ENCODE measurements at regions not wholly inside any gene's neighbourhood (a gene's known extent, or its start where the extent isn't known, plus 50 kb on each side); places are given as distances from the start of the nearest gene placed in this dataset.

- FAIRE-seq: peak; percentile 76
These were observed 105.2 kb upstream of the ARHGAP28 start for GRCh38 chr18:6624271-6624660.

GRCh38 chr18:6624661-6625311 is 104.7 kb upstream of the ARHGAP28 start:
- Histone ChIP-seq H3K4me3 (ENCODE audit: insufficient read depth, low read depth, low read length) (peak overlapping the region; percentile 39), H3K36me3 (ENCODE audit: insufficient read depth, low read length) (no peaks in the 10 kb centered on the region), H3K79me2 (ENCODE audit: insufficient read depth, low read length) (no peaks in the 10 kb centered on the region), H3K9ac (ENCODE audit: low read length) (peak overlapping the region; percentile 71), H2AFZ (ENCODE audit: low read depth, low read length) (peak overlapping the region; percentile 27), H3K4me1 (ENCODE audit: insufficient read depth, low read length) (peaks cover 39% of the 10 kb centered on the region), H3K27me3 (ENCODE audit: insufficient read depth, low read length) (no peaks in the 10 kb centered on the region), H3K27ac (ENCODE audit: low read depth, low read length) (peak overlapping the region; percentile 92), H3K4me2 (ENCODE audit: low read length) (peak overlapping the region; percentile 79), H3K9me3 (ENCODE audit: insufficient read depth, low read depth, low read length) (no peaks in the 10 kb centered on the region), H4K20me1 (ENCODE audit: insufficient read depth, low read length) (no peaks in the 10 kb centered on the region)
- no peaks in the 10 kb centered on the region for H3K36me3 Mint-ChIP-seq (ENCODE audit: low read depth, unreplicated experiment)
- H3K27me3 Mint-ChIP-seq (ENCODE audit: low read depth, unreplicated experiment): no peaks in the 10 kb centered on the region
- peaks cover 2% of the 10 kb centered on the region for H3K9me3 Mint-ChIP-seq (ENCODE audit: unreplicated experiment)
- peak overlapping the region; percentile 96 for H3K27ac Mint-ChIP-seq (ENCODE audit: unreplicated experiment)
- FAIRE-seq: peak; percentile 23
- H3K4me1 Mint-ChIP-seq (ENCODE audit: low read depth, unreplicated experiment): peaks cover 37% of the 10 kb centered on the region
- TF ChIP-seq CTCF (IDR thresholded peaks at IDR 0.05; ENCODE audit: insufficient read depth, low read depth, low read length) (no peak), EZH2 (IDR thresholded peaks at IDR 0.05; ENCODE audit: insufficient read depth, low read length) (no peak)
- no peak overlapping the region for H3K4me3 Mint-ChIP-seq (ENCODE audit: unreplicated experiment)
- DNase-seq (ENCODE audit: low read depth): peak; percentile 80

More at GRCh38 chr18:6624271-6624660, 105.2 kb upstream of the ARHGAP28 start:
- Mint-ChIP-seq H3K36me3 (ENCODE audit: low read depth, unreplicated experiment) (no peaks in the 10 kb centered on the region), H3K27ac (ENCODE audit: unreplicated experiment) (peak overlapping the region; percentile 96), H3K4me3 (ENCODE audit: unreplicated experiment) (no peak overlapping the region), H3K9me3 (ENCODE audit: unreplicated experiment) (peaks cover 2% of the 10 kb centered on the region), H3K27me3 (ENCODE audit: low read depth, unreplicated experiment) (no peaks in the 10 kb centered on the region), H3K4me1 (ENCODE audit: low read depth, unreplicated experiment) (peaks cover 32% of the 10 kb centered on the region)
- no peaks in the 10 kb centered on the region for H3K9me3 ChIP-seq (ENCODE audit: insufficient read depth, low read depth, low read length)
- peak; percentile 78 for DNase-seq (ENCODE audit: low read depth)
- peak overlapping the region; percentile 71 for H3K9ac ChIP-seq (ENCODE audit: low read length)
- no peak for TF ChIP-seq EZH2 (IDR thresholded peaks at IDR 0.05; ENCODE audit: insufficient read depth, low read length)
- no peak for TF ChIP-seq CTCF (IDR thresholded peaks at IDR 0.05; ENCODE audit: insufficient read depth, low read depth, low read length)
- peak overlapping the region; percentile 92 for H3K27ac ChIP-seq (ENCODE audit: low read depth, low read length)
- H3K4me1 ChIP-seq (ENCODE audit: insufficient read depth, low read length): peaks cover 34% of the 10 kb centered on the region
- peak overlapping the region; percentile 39 for H3K4me3 ChIP-seq (ENCODE audit: insufficient read depth, low read depth, low read length)
- no peaks in the 10 kb centered on the region for H3K79me2 ChIP-seq (ENCODE audit: insufficient read depth, low read length)
- no peaks in the 10 kb centered on the region for H4K20me1 ChIP-seq (ENCODE audit: insufficient read depth, low read length)
- H3K4me2 ChIP-seq (ENCODE audit: low read length): peak overlapping the region; percentile 79
- no peaks in the 10 kb centered on the region for H3K27me3 ChIP-seq (ENCODE audit: insufficient read depth, low read length)
- peak overlapping the region; percentile 27 for H2AFZ ChIP-seq (ENCODE audit: low read depth, low read length)
- H3K36me3 ChIP-seq (ENCODE audit: insufficient read depth, low read length): no peaks in the 10 kb centered on the region

GRCh38 chr18:6625481-6625880 is 104.0 kb upstream of the ARHGAP28 start:
- Histone ChIP-seq H3K27me3 (ENCODE audit: insufficient read depth, low read length) (no peaks in the 10 kb centered on the region), H3K79me2 (ENCODE audit: insufficient read depth, low read length) (no peaks in the 10 kb centered on the region), H3K4me1 (ENCODE audit: insufficient read depth, low read length) (peaks cover 41% of the 10 kb centered on the region), H3K36me3 (ENCODE audit: insufficient read depth, low read length) (no peaks in the 10 kb centered on the region), H3K9me3 (ENCODE audit: insufficient read depth, low read depth, low read length) (no peaks in the 10 kb centered on the region), H3K4me2 (ENCODE audit: low read length) (peak overlapping the region; percentile 17), H4K20me1 (ENCODE audit: insufficient read depth, low read length) (no peaks in the 10 kb centered on the region), H3K27ac (ENCODE audit: low read depth, low read length) (peak overlapping the region; percentile 92), H2AFZ (ENCODE audit: low read depth, low read length) (no peak overlapping the region), H3K9ac (ENCODE audit: low read length) (no peak overlapping the region), H3K4me3 (ENCODE audit: insufficient read depth, low read depth, low read length) (no peak overlapping the region)
- no peaks in the 10 kb centered on the region for H3K36me3 Mint-ChIP-seq (ENCODE audit: low read depth, unreplicated experiment)
- no peaks in the 10 kb centered on the region for H3K9me3 Mint-ChIP-seq (ENCODE audit: unreplicated experiment)
- H3K4me3 Mint-ChIP-seq (ENCODE audit: unreplicated experiment): no peak overlapping the region
- DNase-seq (ENCODE audit: low read depth) (no peak), FAIRE-seq (no peak)
- peaks cover 37% of the 10 kb centered on the region for H3K4me1 Mint-ChIP-seq (ENCODE audit: low read depth, unreplicated experiment)
- no peaks in the 10 kb centered on the region for H3K27me3 Mint-ChIP-seq (ENCODE audit: low read depth, unreplicated experiment)
- no peak for TF ChIP-seq CTCF (IDR thresholded peaks at IDR 0.05; ENCODE audit: insufficient read depth, low read depth, low read length)
- TF ChIP-seq EZH2 (IDR thresholded peaks at IDR 0.05; ENCODE audit: insufficient read depth, low read length): no peak
- H3K27ac Mint-ChIP-seq (ENCODE audit: unreplicated experiment): peak overlapping the region; percentile 29
